ENCODE measurements at regions not wholly inside any gene's neighbourhood (a gene's known extent, or its start where the extent isn't known, plus 50 kb on each side); places are given as distances from the start of the nearest gene placed in this dataset.

DNA sequence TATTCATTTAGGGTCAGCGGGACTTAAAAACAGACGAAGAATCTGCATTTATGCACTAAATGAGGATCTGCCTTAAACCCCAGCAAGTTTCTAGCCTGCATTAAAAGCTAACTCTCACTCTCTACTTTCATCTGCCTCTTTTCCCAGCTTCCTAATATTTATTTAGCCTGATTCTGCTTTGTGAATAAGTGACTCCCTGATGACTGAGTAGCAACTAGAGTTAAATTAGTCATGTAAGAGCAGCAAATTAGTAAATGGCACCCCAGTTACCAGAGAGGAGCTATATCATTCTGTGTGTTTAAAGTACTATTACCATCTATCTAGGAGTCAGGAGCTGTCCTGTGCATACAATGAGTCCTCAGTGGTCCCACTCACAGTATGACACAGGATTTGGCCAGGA lies 391.0 kb upstream of the RORA start:
- Histone ChIP-seq H3K9ac (ENCODE audit: insufficient read depth in 1 of 2, low read depth in 2 of 2, low read length in 2 of 2) (no peak overlapping the region), H3K36me3 (ENCODE audit: control insufficient read depth, insufficient read depth, low read length) (no peaks in the 10 kb centered on the region), H2AFZ (ENCODE audit: low read depth, low read length) (no peak overlapping the region), H3K27ac (ENCODE audit: extremely low read depth, low read depth, low read length) (no peak overlapping the region), H3K4me1 (replicated peaks in 1 of 2; ENCODE audit: control insufficient read depth in 2 of 2, insufficient read depth in 2 of 2, low read length in 2 of 2) (peaks cover 0 to 5% of the 10 kb centered on the region in 2 experiments; a peak in 2 of 5 replicates), H3K27me3 (ENCODE audit: control insufficient read depth in 2 of 2, insufficient read depth in 2 of 2, low read length in 2 of 2) (peaks cover 0 to 11% of the 10 kb centered on the region in 2 experiments; a peak in 2 of 5 replicates), H3K9me3 (replicated peaks; ENCODE audit: control insufficient read depth, insufficient read depth, low read depth, low read length) (no peaks in the 10 kb centered on the region), H3K4me3 (no peak overlapping the region), H3K4me2 (ENCODE audit: insufficient read depth, low read length) (no peak overlapping the region), H4K20me1 (replicated peaks; ENCODE audit: control insufficient read depth, insufficient read depth, low read length) (no peaks in the 10 kb centered on the region), H3K79me2 (ENCODE audit: control insufficient read depth, insufficient read depth, low read length) (no peaks in the 10 kb centered on the region), H3K9me1 (ENCODE audit: control insufficient read depth, insufficient read depth, low read length) (no peaks in the 10 kb centered on the region)
- no peak for FAIRE-seq
- POLR2A ChIA-PET = interaction anchor here (1.0 kb wide), 1 partner anchor 21 kb away, joined by 3 read pairs; no protein-coding TSS in a partner anchor
- TF ChIP-seq SMARCA5 (IDR thresholded peaks at IDR 0.05) (no peak), CHD2 (IDR thresholded peaks at IDR 0.05; ENCODE audit: low read depth, low read length) (no peak)
- TF ChIP-seq, protein P1, sequence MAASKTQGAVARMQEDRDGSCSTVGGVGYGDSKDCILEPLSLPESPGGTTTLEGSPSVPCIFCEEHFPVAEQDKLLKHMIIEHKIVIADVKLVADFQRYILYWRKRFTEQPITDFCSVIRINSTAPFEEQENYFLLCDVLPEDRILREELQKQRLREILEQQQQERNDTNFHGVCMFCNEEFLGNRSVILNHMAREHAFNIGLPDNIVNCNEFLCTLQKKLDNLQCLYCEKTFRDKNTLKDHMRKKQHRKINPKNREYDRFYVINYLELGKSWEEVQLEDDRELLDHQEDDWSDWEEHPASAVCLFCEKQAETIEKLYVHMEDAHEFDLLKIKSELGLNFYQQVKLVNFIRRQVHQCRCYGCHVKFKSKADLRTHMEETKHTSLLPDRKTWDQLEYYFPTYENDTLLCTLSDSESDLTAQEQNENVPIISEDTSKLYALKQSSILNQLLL (CRISPR knock-in tag; IDR thresholded peaks at IDR 0.05; ENCODE audit: borderline replicate concordance) = no peak
- intact Hi-C loops (cut with micrococcal nuclease) (loop anchor here (2.0 kb wide), 1 partner anchor 423 kb away; no protein-coding TSS in a partner anchor), in situ Hi-C loops (cut with MboI) (loop anchor here (10.0 kb wide), 1 partner anchor 445 kb away; no protein-coding TSS in a partner anchor)
- CTCF ChIA-PET (ENCODE audit: low intra/inter-chr PET ratio) = no interaction called here
- 0% methylated on average over 2 of the region's 2 CpGs for WGBS (ENCODE audit: insufficient coverage, low coverage, missing lambda C conversion rate)
- no TSS peak for BruUV-seq (replicated peaks)
- no peak for DNase-seq (ENCODE audit: extremely low read depth in 1 of 4, low spot score in 3 of 4)
- no peak for ATAC-seq

- H3K4me1 ChIP-seq (replicated peaks in 1 of 2; ENCODE audit: control insufficient read depth in 2 of 2, insufficient read depth in 2 of 2, low read length in 2 of 2) = no peaks in the 10 kb centered on the region
- H3K9me1 ChIP-seq (ENCODE audit: control insufficient read depth, insufficient read depth, low read length) = no peaks in the 10 kb centered on the region
- no peaks in the 10 kb centered on the region for H3K9me3 ChIP-seq (replicated peaks; ENCODE audit: control insufficient read depth, insufficient read depth, low read depth, low read length)
- no peak overlapping the region for H3K4me2 ChIP-seq (ENCODE audit: insufficient read depth, low read length)
- no peaks in the 10 kb centered on the region for H3K79me2 ChIP-seq (ENCODE audit: control insufficient read depth, insufficient read depth, low read length)
- in situ Hi-C loops (cut with MboI) (no loop called here), intact Hi-C loops (cut with micrococcal nuclease) (no loop called here)
- FAIRE-seq = no peak
- no peak for DNase-seq (ENCODE audit: extremely low read depth in 1 of 4, low spot score in 3 of 4)
- H4K20me1 ChIP-seq (replicated peaks; ENCODE audit: control insufficient read depth, insufficient read depth, low read length) = no peaks in the 10 kb centered on the region
- H3K4me3 ChIP-seq = no peak overlapping the region
- CTCF ChIA-PET (ENCODE audit: low intra/inter-chr PET ratio) = no interaction called here
- no peak overlapping the region for H3K27ac ChIP-seq (ENCODE audit: extremely low read depth, low read depth, low read length)
- no peak for ATAC-seq
- H3K9ac ChIP-seq (ENCODE audit: insufficient read depth in 1 of 2, low read depth in 2 of 2, low read length in 2 of 2) = no peak overlapping the region
- no peak overlapping the region for H2AFZ ChIP-seq (ENCODE audit: low read depth, low read length)
- TF ChIP-seq ATF2 (CRISPR knock-in tag; IDR thresholded peaks at IDR 0.05) (no peak), CXXC5 (CRISPR knock-in tag; IDR thresholded peaks at IDR 0.05) (no peak), ZBTB17 (CRISPR knock-in tag; IDR thresholded peaks at IDR 0.05) (no peak), ZNF584 (CRISPR knock-in tag; IDR thresholded peaks at IDR 0.05; ENCODE audit: low read depth) (no peak), RUNX1 (IDR thresholded peaks at IDR 0.05; ENCODE audit: low read depth) (no peak), ETV6 (IDR thresholded peaks at IDR 0.05; ENCODE audit: borderline replicate concordance in 1 of 2, low read depth in 2 of 2, low read length in 1 of 2) (no peak), ETV6 (CRISPR knock-in tag; IDR thresholded peaks at IDR 0.05; ENCODE audit: borderline replicate concordance) (no peak), ARID2 (IDR thresholded peaks at IDR 0.05) (no peak), LARP7 (IDR thresholded peaks at IDR 0.05) (no peak), NFRKB (IDR thresholded peaks at IDR 0.05; ENCODE audit: low read depth) (no peak)
- no TSS peak for BruUV-seq (replicated peaks)
- POLR2A ChIA-PET = no interaction called here
- H3K27me3 ChIP-seq (ENCODE audit: control insufficient read depth in 2 of 2, insufficient read depth in 2 of 2, low read length in 2 of 2) = no peaks in the 10 kb centered on the region
- H3K36me3 ChIP-seq (ENCODE audit: control insufficient read depth, insufficient read depth, low read length) = no peaks in the 10 kb centered on the region
These were observed 384.6 kb upstream of the RORA start for GRCh38 chr15:61613729-61614128.

Data from K562 (cell line).